GM23338 (cell line): ENCODE measurements at regions not wholly inside any gene's neighbourhood (a gene's known extent, or its start where the extent isn't known, plus 50 kb on each side); places are given as distances from the start of the nearest gene placed in this dataset.

Experiments used
- CREB1 ChIP-seq: fragments of 250-450 bp; sonication (Bioruptor Pico); IDR thresholded peaks from 2 replicates; pipeline ENCODE4 v1.5.0; 2020; ENCODE audit warnings: low read depth, mild to moderate bottlenecking, moderate library complexity
- EZH2 ChIP-seq: fragments of 200-600 bp; sonication (generic); IDR thresholded peaks from one replicate; pipeline ENCODE4 v1.8.0; 2017; ENCODE audit warnings: antibody characterized with exemption, mild to moderate bottlenecking, low read depth; ENCODE audit not compliant: unreplicated experiment
- EZH2phosphoT487 ChIP-seq: fragments of 200-600 bp; sonication (generic); IDR thresholded peaks from one replicate; pipeline ENCODE4 v1.8.1; 2018; ENCODE audit warnings: antibody characterized with exemption; ENCODE audit not compliant: unreplicated experiment
- POLR2AphosphoS5 ChIP-seq: IDR thresholded peaks from 2 replicates; pipeline ENCODE4 v1.6.1; 2016; ENCODE audit warnings: antibody characterized with exemption, low read depth
- TF ChIP-seq, protein P1 (sequence below), 2 experiments: fragments of 200-600 bp in 1 of 2; sonication (generic) in 1 of 2; conservative IDR thresholded peaks; 2 replicates each; pipeline versions ENCODE4 v1.5.1 to v1.6.1; 2016 to 2017; ENCODE audit warnings: antibody characterized with exemption in 2 of 2, low read depth in 2 of 2, mild to moderate bottlenecking in 2 of 2, moderate library complexity in 1 of 2

GRCh38 chr5:124229352-124229751 is 517.1 kb downstream of the ZNF608 start:
- TF ChIP-seq EZH2phosphoT487 (no peak), POLR2AphosphoS5 (no peak), CREB1 (CRISPR knock-in tag) (no peak), EZH2 (no peak)
- TF ChIP-seq, protein P1, sequence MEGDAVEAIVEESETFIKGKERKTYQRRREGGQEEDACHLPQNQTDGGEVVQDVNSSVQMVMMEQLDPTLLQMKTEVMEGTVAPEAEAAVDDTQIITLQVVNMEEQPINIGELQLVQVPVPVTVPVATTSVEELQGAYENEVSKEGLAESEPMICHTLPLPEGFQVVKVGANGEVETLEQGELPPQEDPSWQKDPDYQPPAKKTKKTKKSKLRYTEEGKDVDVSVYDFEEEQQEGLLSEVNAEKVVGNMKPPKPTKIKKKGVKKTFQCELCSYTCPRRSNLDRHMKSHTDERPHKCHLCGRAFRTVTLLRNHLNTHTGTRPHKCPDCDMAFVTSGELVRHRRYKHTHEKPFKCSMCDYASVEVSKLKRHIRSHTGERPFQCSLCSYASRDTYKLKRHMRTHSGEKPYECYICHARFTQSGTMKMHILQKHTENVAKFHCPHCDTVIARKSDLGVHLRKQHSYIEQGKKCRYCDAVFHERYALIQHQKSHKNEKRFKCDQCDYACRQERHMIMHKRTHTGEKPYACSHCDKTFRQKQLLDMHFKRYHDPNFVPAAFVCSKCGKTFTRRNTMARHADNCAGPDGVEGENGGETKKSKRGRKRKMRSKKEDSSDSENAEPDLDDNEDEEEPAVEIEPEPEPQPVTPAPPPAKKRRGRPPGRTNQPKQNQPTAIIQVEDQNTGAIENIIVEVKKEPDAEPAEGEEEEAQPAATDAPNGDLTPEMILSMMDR (conservative IDR thresholded peaks at IDR 0.05; ENCODE audit: low read depth in 2 of 2), result no peak
